B cell (primary cell): ENCODE measurements at regions not wholly inside any gene's neighbourhood (a gene's known extent, or its start where the extent isn't known, plus 50 kb on each side); places are given as distances from the start of the nearest gene placed in this dataset.

Source experiments
- ATAC-seq: fragments of 200-7000 bp; cut with Tn5 transposase; one replicate; pipeline ENCODE4 v1.10.0; 2021; ENCODE audit warnings: low read depth, mild to moderate bottlenecking, moderate number of reproducible peaks, moderate library complexity
- CTCF ChIA-PET: fragments of 350-600 bp; sonication (Branson Sonifier 250); formaldehyde crosslinking; loops from one replicate; lab custom pipeline; 2021; ENCODE audit warnings: antibody characterized with exemption, inconsistent platforms; lab: Charles Lee
- POLR2A ChIA-PET: fragments of 350-600 bp; sonication (Branson Sonifier 250); formaldehyde crosslinking; loops from one replicate; lab custom pipeline; 2021; ENCODE audit warnings: antibody characterized with exemption; lab: Charles Lee
- DNase-seq: peaks from one replicate; pipeline ENCODE4 v3.0.0; 2013
- H2AFZ ChIP-seq: 2 replicates; pipeline ENCODE4 v1.6.1; 2012; ENCODE audit warnings: mild to moderate bottlenecking, low read depth, low read length; ENCODE audit not compliant: insufficient read depth, poor library complexity, severe bottlenecking
- H3K27ac ChIP-seq, 2 donors: 1 replicate in 1 of 2; 2 replicates in 1 of 2; pipeline ENCODE4 v1.5.1; 2012 to 2013; ENCODE audit warnings: low read length in 2 of 2, mild to moderate bottlenecking in 2 of 2, moderate library complexity in 1 of 2
- H3K27me3 ChIP-seq, 4 experiments: fragments of 200-600 bp in 1 of 4; sonication (generic) in 1 of 4; replicated peaks in 1 of 4; 1 replicate in 2 of 4; 2 replicates in 2 of 4; pipeline versions ENCODE4 v1.6.1 to v1.7.0; 2013 to 2016; ENCODE audit warnings: low read length in 3 of 4, mild to moderate bottlenecking in 2 of 4, mixed read lengths in 1 of 4, moderate library complexity in 1 of 4; ENCODE audit not compliant: insufficient read depth in 4 of 4, control insufficient read depth in 3 of 4; ENCODE audit errors: control extremely low read depth in 1 of 4
- H3K36me3 ChIP-seq, 2 experiments: replicated peaks in 1 of 2; 1 replicate in 1 of 2; 2 replicates in 1 of 2; pipeline versions ENCODE4 v1.6.1 to v1.7.1; 2013; ENCODE audit warnings: low read length in 1 of 2; ENCODE audit not compliant: insufficient read depth in 2 of 2, control insufficient read depth in 1 of 2; ENCODE audit errors: control extremely low read depth in 1 of 2, extremely low read depth in 1 of 2
- H3K4me1 ChIP-seq, 2 donors: fragments of 200-600 bp in 1 of 2; sonication (generic) in 1 of 2; 1 replicate in 1 of 2; 2 replicates in 1 of 2; pipeline versions ENCODE4 v1.5.1 to v1.6.1; 2013 to 2017; ENCODE audit warnings: low read length in 2 of 2; ENCODE audit not compliant: control insufficient read depth in 2 of 2, insufficient read depth in 2 of 2
- H3K4me2 ChIP-seq: replicated peaks from 2 replicates; pipeline ENCODE3; 2012; ENCODE audit warnings: mild to moderate bottlenecking, low read depth, low read length; ENCODE audit not compliant: poor library complexity, severe bottlenecking
- H3K4me3 ChIP-seq, 5 experiments: fragments of 200-600 bp in 1 of 5; sonication (generic) in 1 of 5; 1 replicate in 3 of 5; 2 replicates in 2 of 5; pipeline versions ENCODE4 v1.5.1 to v1.7.0; 2011 to 2016; ENCODE audit warnings: low read length in 4 of 5, mild to moderate bottlenecking in 4 of 5, low read depth in 2 of 5, control low read depth in 1 of 5, moderate library complexity in 1 of 5; ENCODE audit not compliant: insufficient read depth in 1 of 5; ENCODE audit errors: control extremely low read depth in 1 of 5, extremely low read depth in 1 of 5
- H3K79me2 ChIP-seq: fragments of 200-600 bp; sonication (generic); one replicate; pipeline ENCODE4 v1.6.0; 2016; ENCODE audit warnings: low read length; ENCODE audit not compliant: control insufficient read depth, insufficient read depth
- H3K9ac ChIP-seq: fragments of 200-600 bp; sonication (generic); 2 replicates; pipeline ENCODE4 v1.6.1; 2017; ENCODE audit warnings: mild to moderate bottlenecking, low read length, moderate library complexity
- H3K9me3 ChIP-seq, 3 donors: one replicate each; pipeline versions ENCODE4 v1.6.1 to v1.7.1; 2013; ENCODE audit warnings: low read length in 2 of 3; ENCODE audit not compliant: control insufficient read depth in 2 of 3, insufficient read depth in 1 of 3; ENCODE audit errors: control extremely low read depth in 1 of 3
- H4K20me1 ChIP-seq: 2 replicates; pipeline ENCODE4 v1.6.0; 2012; ENCODE audit warnings: mild to moderate bottlenecking, low read length; ENCODE audit not compliant: insufficient read depth, control insufficient read depth, poor library complexity, severe bottlenecking
- H3K27ac Mint-ChIP-seq: one replicate; pipeline ENCODE4 v1.8.0; 2021; ENCODE audit warnings: mixed read lengths
- H3K27me3 Mint-ChIP-seq: one replicate; pipeline ENCODE4 v1.8.0; 2021; ENCODE audit warnings: mixed read lengths
- H3K4me1 Mint-ChIP-seq: one replicate; pipeline ENCODE4 v1.8.0; 2021; ENCODE audit warnings: mixed read lengths
- H3K4me3 Mint-ChIP-seq: one replicate; pipeline ENCODE4 v1.8.0; 2021; ENCODE audit warnings: mixed read lengths
- H3K9me3 Mint-ChIP-seq: one replicate; pipeline ENCODE4 v1.8.0; 2022; ENCODE audit warnings: mixed read lengths; ENCODE audit not compliant: insufficient read depth
- CTCF ChIP-seq: fragments of 200-600 bp; IDR thresholded peaks from one replicate; pipeline ENCODE4 v1.8.0; 2022; ENCODE audit warnings: antibody characterized with exemption, mild to moderate bottlenecking
- EZH2 ChIP-seq: IDR thresholded peaks from 2 replicates; pipeline ENCODE4 v1.6.1; 2012; ENCODE audit warnings: borderline replicate concordance, low read depth, mild to moderate bottlenecking, moderate library complexity, low read length; ENCODE audit not compliant: insufficient read depth, poor library complexity, severe bottlenecking
- WGBS: methylation state at CpG from one replicate; pipeline ENCODE4 v1.1.5; 2013; ENCODE audit warnings: missing lambda C conversion rate; ENCODE audit not compliant: insufficient coverage; 5-methylcytosine and 5-hydroxymethylcytosine counted together
- intact Hi-C: fragments of 100-400 bp; cut with micrococcal nuclease; formaldehyde crosslinking; loops from one replicate; pipeline ENCODE4 v1.10.0; 2022

DNA sequence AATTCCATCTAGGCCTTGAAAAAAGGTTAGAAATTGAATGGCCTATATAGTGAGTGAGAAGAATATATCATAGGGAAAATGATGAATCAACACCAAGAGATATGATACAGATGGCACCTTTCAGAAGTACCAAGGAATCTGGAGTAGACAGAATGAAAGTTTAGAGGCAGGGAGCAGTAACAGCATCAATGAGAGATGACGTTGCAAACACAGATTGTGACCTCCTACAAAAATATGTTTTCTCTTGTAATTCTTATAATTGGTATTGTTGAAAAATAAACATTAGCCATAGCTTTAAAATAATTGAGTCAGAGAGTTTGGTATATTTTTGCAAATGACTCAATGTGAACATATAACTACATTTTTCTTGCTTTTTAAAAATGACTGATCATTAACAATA lies 1223.1 kb upstream of the GJE1 start:
- Histone ChIP-seq H2AFZ (no peak overlapping the region), H4K20me1 (no peaks in the 10 kb centered on the region), H3K9me3 (peaks cover 0 to 4% (median 0%) of the 10 kb centered on the region in 3 donors), H3K27ac (no peak overlapping the region), H3K4me3 (no peak overlapping the region), H3K36me3 (no peaks in the 10 kb centered on the region), H3K79me2 (no peaks in the 10 kb centered on the region), H3K27me3 (no peaks in the 10 kb centered on the region), H3K4me2 (no peak overlapping the region), H3K9ac (no peak overlapping the region), H3K4me1 (no peaks in the 10 kb centered on the region)
- TF ChIP-seq CTCF (no peak), EZH2 (no peak)
- DNase-seq = no peak
- Mint-ChIP-seq H3K27me3 (no peaks in the 10 kb centered on the region), H3K9me3 (no peaks in the 10 kb centered on the region), H3K4me3 (no peak overlapping the region), H3K4me1 (no peaks in the 10 kb centered on the region), H3K27ac (no peak overlapping the region)
- intact Hi-C loops = no loop called here
- ATAC-seq = no peak
- ChIA-PET CTCF (no interaction called here), POLR2A (no interaction called here)
- WGBS = no CpG with 5 or more reads among the region's 1 CpG

DNA sequence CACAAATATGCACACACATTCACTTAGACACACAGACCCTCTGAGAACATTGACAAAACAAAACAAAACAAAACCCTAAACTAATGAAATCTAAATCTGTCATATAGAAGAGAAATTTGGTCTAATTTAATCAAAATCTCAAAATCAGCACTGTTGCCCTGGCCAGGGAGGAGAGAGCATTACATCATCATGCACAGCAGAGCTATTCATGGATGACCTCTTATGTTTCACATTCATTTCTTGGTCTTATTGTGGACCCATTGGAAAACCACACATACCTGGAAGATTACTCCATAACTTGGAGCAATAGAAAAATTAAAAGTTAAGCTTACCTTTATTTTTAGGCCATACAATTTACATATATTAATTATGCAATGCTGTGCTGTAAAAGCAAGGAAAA lies 1223.6 kb upstream of the GJE1 start:
- H3K4me1 ChIP-seq = no peaks in the 10 kb centered on the region
- no peaks in the 10 kb centered on the region for H3K79me2 ChIP-seq
- H3K27me3 ChIP-seq = no peaks in the 10 kb centered on the region
- no peaks in the 10 kb centered on the region for H3K27me3 Mint-ChIP-seq
- ChIA-PET POLR2A (no interaction called here), CTCF (no interaction called here)
- no peaks in the 10 kb centered on the region for H4K20me1 ChIP-seq
- no peaks in the 10 kb centered on the region for H3K9me3 Mint-ChIP-seq
- TF ChIP-seq EZH2 (no peak), CTCF (no peak)
- DNase-seq = no peak
- H3K36me3 ChIP-seq = no peaks in the 10 kb centered on the region
- no peak overlapping the region for H3K9ac ChIP-seq
- H3K4me3 ChIP-seq = no peak overlapping the region
- no peak overlapping the region for H3K4me2 ChIP-seq
- H3K27ac ChIP-seq = no peak overlapping the region
- H3K9me3 ChIP-seq = peaks cover 0 to 4% (median 0%) of the 10 kb centered on the region in 3 donors
- no peaks in the 10 kb centered on the region for H3K4me1 Mint-ChIP-seq
- H3K4me3 Mint-ChIP-seq = no peak overlapping the region
- no peak overlapping the region for H2AFZ ChIP-seq
- intact Hi-C loops = no loop called here
- H3K27ac Mint-ChIP-seq = no peak overlapping the region
- no peak for ATAC-seq
